Thoracic aorta (tissue), 2 donors: ENCODE measurements at regions not wholly inside any gene's neighbourhood (a gene's known extent, or its start where the extent isn't known, plus 50 kb on each side); places are given as distances from the start of the nearest gene placed in this dataset.

Experiments used
- ATAC-seq: fragments of 150-250 bp; one replicate; pipeline ENCODE4 v1.8.0; 2017; ENCODE audit warnings: low read depth; ENCODE audit not compliant: insufficient number of reproducible peaks, low FRiP score
- DNase-seq: peaks from one replicate; pipeline ENCODE4 v3.0.0-alpha.2; 2020; ENCODE audit warnings: low spot score
- H3K27ac ChIP-seq, 2 donors: fragments of 200-600 bp; sonication (generic); 1 replicate in 1 of 2; 2 replicates in 1 of 2; pipeline ENCODE4 v1.5.1; 2016; ENCODE audit warnings: mild to moderate bottlenecking in 2 of 2, moderate library complexity in 2 of 2
- H3K27me3 ChIP-seq: fragments of 200-600 bp; sonication (generic); replicated peaks from 2 replicates; pipeline ENCODE4 v1.6.0; 2016; ENCODE audit warnings: mild to moderate bottlenecking; ENCODE audit not compliant: insufficient read depth
- H3K36me3 ChIP-seq: fragments of 200-600 bp; sonication (generic); one replicate; pipeline ENCODE4 v1.5.1; 2016
- H3K4me1 ChIP-seq, 2 donors: fragments of 200-600 bp; sonication (generic); 1 replicate in 1 of 2; 2 replicates in 1 of 2; pipeline versions ENCODE4 v1.5.1 to v1.6.0; 2016; ENCODE audit warnings: low read depth in 2 of 2, mild to moderate bottlenecking in 1 of 2; ENCODE audit not compliant: control insufficient read depth in 1 of 2
- H3K4me3 ChIP-seq: fragments of 200-600 bp; sonication (generic); 2 replicates; pipeline ENCODE4 v1.5.1; 2016; ENCODE audit warnings: mild to moderate bottlenecking
- H3K9me3 ChIP-seq: fragments of 200-600 bp; sonication (generic); 2 replicates; pipeline ENCODE4 v1.5.1; 2016
- TF ChIP-seq, protein P1 (sequence below): fragments of 200-600 bp; sonication (generic); IDR thresholded peaks from one replicate; pipeline ENCODE4 v1.5.1; 2019; ENCODE audit warnings: antibody characterized with exemption

DNA sequence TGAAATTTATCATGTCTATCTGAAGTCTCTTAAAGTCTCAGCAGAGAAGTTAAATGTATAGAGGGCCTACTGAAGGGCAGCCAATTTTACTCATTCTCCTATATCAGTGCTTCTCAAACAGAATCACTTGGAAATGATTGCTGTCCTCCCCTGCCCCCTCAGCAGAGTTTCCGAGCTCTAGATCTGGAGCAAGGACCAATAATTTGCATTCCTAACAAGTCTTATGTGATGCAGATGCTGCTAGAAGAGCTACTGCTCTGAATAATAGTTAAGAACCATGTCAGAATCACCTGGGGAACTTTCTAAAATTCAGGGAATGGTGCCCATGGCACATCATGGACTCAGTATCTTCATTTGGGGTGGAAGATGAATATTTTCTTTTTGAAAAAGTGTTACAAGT lies 105.6 kb upstream of the EPHA4 start:
- Histone ChIP-seq H3K27me3 (no peaks in the 10 kb centered on the region), H3K27ac (no peak overlapping the region), H3K4me1 (no peaks in the 10 kb centered on the region), H3K9me3 (no peaks in the 10 kb centered on the region), H3K36me3 (no peaks in the 10 kb centered on the region), H3K4me3 (no peak overlapping the region)
- TF ChIP-seq, protein P1, sequence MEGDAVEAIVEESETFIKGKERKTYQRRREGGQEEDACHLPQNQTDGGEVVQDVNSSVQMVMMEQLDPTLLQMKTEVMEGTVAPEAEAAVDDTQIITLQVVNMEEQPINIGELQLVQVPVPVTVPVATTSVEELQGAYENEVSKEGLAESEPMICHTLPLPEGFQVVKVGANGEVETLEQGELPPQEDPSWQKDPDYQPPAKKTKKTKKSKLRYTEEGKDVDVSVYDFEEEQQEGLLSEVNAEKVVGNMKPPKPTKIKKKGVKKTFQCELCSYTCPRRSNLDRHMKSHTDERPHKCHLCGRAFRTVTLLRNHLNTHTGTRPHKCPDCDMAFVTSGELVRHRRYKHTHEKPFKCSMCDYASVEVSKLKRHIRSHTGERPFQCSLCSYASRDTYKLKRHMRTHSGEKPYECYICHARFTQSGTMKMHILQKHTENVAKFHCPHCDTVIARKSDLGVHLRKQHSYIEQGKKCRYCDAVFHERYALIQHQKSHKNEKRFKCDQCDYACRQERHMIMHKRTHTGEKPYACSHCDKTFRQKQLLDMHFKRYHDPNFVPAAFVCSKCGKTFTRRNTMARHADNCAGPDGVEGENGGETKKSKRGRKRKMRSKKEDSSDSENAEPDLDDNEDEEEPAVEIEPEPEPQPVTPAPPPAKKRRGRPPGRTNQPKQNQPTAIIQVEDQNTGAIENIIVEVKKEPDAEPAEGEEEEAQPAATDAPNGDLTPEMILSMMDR: no peak
- no peak for DNase-seq
- ATAC-seq: no peak

DNA sequence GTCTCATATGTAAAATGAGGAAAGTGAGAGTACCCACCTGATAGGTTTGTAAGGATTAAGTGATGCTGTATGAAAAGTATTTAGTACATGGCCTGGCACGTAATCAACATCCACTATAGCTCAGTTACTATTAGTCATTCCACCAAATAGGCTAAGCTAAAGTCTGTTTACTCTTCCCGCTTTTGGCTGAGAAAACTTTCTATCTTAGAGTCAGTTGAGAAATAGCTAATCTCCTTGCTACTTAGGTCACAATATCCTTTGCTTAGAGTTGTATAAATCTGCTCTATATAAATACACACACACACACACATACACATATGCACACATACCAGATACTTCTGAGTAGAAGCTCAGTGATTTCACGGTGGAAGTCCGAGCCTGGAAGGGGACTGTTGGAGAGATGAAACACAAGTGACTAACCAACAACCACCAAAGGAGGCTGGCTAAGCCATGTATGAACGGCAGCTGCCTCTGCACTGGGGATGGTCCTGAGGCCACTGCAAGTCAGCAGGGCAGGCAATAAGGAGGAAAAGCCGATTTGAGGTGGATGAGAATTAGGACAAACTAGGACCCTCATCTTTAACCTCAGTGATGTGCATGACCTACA lies 104.6 kb upstream of the EPHA4 start:
- Histone ChIP-seq H3K4me1 (no peaks in the 10 kb centered on the region), H3K36me3 (no peaks in the 10 kb centered on the region), H3K4me3 (no peak overlapping the region), H3K27ac (no peak overlapping the region), H3K27me3 (no peaks in the 10 kb centered on the region), H3K9me3 (no peaks in the 10 kb centered on the region)
- TF ChIP-seq, protein P1: no peak
- DNase-seq (no peak), ATAC-seq (no peak)

DNA sequence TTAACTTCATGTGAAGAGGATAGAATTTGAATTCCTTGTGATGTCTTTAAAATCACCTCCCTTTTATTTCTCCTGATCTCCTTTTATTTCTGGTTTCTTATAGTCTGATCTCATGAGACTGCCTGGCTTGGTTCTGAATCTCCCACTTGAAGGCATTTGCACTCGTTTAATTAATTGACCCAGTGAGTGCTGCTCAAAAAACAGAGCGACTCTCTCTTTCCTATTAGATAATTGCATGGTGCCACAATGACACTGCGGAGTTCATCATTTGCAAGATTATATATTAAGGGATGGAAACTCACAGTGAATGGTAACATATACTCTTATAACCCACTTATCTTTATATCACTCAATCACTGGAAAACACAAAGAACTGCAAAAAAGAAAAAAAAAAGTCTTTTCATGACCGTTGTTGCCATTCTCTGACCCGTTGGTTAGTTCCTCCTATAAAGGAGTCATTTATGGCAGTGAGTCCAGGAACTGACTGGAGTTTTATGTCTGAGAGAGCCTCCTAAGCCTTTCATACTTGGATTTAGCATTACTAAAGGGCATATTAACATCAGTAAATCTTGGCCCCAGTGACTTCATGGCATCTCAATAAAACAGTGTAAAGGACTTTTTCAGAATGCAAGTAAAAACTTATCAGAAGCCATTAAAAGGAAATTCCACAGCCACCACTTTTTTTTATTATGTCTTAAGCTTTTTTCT lies 103.3 kb upstream of the EPHA4 start:
- H3K36me3 ChIP-seq: no peaks in the 10 kb centered on the region
- no peak overlapping the region for H3K27ac ChIP-seq
- H3K27me3 ChIP-seq: no peaks in the 10 kb centered on the region
- no peak for DNase-seq
- TF ChIP-seq, protein P1: no peak
- H3K4me3 ChIP-seq: no peak overlapping the region
- no peak for ATAC-seq
- H3K4me1 ChIP-seq: no peaks in the 10 kb centered on the region
- no peaks in the 10 kb centered on the region for H3K9me3 ChIP-seq

GRCh38 chr2:221674446-221674845 lies 102.3 kb upstream of the EPHA4 start:
- TF ChIP-seq, protein P1: no peak
- Histone ChIP-seq H3K9me3 (no peaks in the 10 kb centered on the region), H3K27ac (no peak overlapping the region), H3K4me3 (no peak overlapping the region), H3K27me3 (no peaks in the 10 kb centered on the region), H3K4me1 (no peaks in the 10 kb centered on the region), H3K36me3 (no peaks in the 10 kb centered on the region)
- no peak for ATAC-seq
- no peak for DNase-seq

GRCh38 chr2:221673248-221673647 lies 101.1 kb upstream of the EPHA4 start:
- Histone ChIP-seq H3K27me3 (no peaks in the 10 kb centered on the region), H3K36me3 (no peaks in the 10 kb centered on the region), H3K4me3 (no peak overlapping the region), H3K27ac (no peak overlapping the region), H3K4me1 (no peaks in the 10 kb centered on the region), H3K9me3 (no peaks in the 10 kb centered on the region)
- ATAC-seq (no peak), DNase-seq (no peak)
- TF ChIP-seq, protein P1: no peak
